Activated CD4-positive, alpha-beta T cell treated with anti-CD3 and anti-CD28 coated beads, Interleukin-2, Interleukin-6, amounts not matched to agents 100 ng/mL and 50 ng/mL, durations not matched to agents 16 hours and 8 hours (primary cell): ENCODE measurements at regions not wholly inside any gene's neighbourhood (a gene's known extent, or its start where the extent isn't known, plus 50 kb on each side); places are given as distances from the start of the nearest gene placed in this dataset.
"Not testable (repeated sequence)": the region's sequence is repeated elsewhere in the genome, so short reads cannot be mapped to it uniquely, and the experiment has no call there.

Experiments
- DNase-seq: peaks from one replicate; pipeline ENCODE4 v3.0.0-alpha.2; 2020

DNA sequence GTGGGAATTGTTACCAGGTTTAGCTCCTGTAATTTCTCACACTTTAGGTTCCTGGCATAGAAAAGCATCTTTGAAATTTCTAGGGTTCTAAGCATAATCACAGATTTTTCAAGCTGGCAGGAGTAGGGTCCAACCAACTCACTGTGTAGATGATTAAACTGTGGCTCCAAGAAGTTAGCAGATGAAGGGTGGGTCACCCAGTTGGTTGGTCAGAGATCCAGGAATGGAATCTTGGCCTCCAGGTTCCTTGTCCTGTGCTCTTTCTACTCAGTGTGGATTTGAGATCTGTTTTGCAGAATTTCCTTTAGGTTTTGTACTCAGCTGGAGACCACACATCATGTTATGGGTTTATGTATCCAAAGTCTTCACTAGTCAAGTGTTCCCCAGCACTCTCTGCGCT, 90.3 kb upstream of the MAML3 start:
- DNase-seq = no peak

DNA sequence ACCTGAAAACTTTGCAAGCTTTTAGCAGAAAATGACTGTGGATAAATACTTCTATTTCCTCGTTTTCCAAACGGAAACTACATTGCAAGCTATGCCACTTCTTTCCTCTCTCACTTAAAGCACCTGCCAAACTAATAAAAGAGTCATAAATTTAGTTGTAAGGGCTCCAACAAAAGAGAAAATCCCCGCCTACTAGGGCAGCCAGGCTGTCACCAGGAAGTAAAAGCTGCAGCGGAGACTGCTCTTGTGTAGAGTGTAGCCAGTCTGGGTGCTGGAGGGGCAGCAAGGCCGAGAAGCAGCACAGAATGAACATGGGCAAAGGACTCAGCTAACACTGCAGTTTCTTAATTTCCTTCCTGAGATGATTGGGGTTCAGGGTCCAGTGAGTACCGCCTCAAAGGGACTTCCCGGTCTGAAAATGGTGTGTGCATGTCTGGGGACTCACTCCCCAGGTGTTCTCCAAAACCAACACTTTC, 89.3 kb upstream of the MAML3 start:
- DNase-seq = peak; percentile 12

DNA sequence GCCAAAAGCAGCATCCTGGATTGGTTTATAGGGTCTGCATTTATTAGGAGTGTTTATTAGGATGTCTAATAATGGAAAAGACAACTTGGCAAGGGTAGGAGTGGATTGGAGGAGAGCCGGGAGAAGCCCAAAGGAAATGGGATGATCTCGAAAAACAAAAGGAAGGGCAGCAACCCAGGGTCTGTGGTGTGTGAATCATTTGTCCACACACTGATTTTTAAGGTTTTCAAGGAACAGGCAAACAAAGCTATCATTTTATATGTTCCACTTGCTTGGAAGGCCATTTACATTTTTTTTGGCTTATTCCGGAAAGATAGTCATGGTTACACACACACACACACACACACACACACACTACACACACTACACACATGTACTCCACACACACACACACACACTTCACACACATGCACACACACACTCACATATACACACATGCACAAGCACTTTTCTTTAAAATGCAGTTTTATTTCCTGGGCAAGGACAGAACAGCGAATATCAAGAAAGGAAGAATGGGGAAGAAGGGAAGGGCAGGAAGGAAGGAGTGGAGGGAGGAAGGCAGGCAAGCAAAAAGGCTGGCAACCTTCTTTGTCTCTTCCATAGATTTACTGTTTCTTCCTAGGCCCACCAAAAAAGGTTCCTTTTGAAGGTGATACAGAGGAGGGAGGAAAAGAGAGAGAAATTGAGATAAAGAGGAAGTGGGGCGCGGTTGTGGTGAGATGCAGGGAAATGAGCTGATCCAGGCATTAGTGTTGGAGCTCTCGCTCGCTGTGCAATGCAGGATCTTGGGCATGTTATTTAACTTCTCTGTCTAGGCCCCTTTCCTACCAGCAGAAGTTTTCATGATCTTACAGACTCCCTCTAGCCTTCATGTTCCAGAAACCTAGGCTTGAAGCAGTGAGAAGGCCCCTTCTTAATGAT, 88.6 kb upstream of the MAML3 start:
- peak; percentile 18 for DNase-seq

DNA sequence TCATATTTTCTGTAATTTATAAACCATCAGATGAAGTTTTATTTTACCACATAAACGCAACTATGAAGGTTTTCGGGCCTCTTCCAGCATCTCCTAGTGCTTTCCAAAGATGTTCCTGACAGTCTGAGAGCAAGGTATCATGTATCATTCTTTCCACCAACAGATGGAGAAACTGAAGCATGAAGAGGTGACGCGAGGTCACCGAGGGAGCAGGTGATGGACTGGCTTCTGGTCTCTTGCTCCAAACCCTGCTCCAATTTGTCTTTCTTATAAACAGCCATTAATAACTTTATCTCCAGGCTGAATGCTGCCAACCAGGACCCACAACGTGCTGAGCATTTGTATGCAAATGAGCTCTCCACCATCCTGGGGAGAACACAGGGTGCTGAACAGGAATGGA, 86.3 kb upstream of the MAML3 start:
- DNase-seq = no peak

DNA sequence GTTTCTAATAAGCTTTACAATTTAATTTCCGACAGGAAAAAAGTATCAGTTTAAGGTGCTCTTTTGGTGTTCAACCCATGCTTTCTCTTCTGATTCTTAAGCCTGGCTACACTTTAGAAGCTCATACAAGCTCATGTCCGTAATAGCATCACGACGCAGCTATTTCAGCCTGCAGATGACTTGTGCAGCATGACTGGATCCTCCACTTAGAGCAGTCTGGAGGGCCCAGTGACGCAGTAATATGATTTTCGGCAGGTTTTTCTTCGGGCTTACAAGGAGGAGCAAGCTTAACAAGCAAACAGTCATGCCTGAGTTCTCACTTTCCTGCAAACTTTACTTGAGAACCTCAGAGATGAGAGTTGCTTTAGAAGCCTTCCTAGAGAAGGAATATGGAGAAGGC, 85.3 kb upstream of the MAML3 start:
- no peak for DNase-seq

DNA sequence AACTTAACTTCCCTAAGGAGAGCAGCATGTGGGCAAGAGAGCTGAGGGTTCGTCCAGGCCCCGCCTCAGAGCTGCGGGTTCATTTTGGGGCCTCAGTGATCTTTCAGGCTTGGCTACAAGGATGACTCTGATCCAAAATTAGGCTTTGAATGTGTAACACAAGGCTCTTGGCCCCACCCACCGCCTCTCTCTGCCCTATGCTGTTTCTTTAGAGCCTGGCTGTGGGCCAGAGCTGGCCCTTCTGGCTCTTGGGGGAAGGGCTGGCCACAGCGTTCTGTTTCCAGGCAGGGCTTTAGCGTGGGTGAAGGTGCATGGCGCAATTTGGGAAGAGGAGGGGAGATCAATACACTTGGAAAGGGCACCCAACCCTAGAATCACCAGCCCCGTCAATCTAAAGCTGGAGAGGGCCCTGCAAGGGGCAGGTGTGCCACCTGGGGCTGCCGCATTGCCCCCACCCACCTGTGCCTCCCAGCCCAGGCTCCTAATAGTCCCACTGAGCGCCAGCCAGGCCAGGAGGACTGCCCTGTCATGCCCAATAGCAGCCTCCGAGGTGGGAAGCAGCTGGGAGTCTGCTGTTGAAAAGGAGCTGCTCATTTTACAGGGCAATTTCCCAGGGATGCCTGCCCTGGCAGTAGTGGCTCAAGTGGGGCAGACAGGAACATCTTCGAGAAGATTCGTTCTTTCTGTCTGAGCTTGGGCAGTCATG, 84.5 kb upstream of the MAML3 start:
- DNase-seq = no peak

DNA sequence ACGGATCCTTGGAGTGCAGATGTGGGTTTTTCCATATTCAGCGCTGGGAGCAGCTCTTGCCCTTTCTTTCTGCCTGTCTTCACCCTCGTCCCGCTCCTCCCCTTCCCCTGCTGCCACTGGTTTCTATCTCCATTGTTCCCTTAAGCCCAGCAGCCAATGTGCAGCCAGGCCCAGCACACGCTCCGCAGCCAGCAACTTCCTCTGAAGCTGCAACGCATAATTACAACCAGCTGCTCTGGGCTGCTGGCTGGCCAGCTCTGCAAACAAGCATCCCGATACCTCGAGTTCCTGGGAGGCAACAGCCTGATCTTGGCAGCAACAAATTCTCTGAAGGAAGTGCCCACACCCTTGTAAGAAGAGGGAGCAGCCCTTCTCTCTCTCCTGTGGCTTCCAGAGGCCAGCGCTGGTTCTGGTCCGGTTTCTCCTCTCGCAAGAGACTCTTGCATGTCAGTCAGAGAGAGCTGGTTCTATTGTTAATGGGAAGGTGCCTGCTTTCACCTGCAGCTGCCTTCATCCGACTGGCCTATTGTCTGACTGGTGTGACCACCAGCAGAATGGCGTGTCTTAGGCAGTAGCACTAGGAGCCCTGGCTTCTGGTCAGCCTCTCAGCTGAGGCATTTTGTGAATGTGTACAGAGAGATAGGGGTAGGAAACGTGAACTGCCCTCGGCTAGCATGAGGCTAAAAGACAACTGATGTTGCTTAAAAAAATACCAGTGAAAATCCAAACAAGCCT, 83.8 kb upstream of the MAML3 start:
- DNase-seq = no peak

DNA sequence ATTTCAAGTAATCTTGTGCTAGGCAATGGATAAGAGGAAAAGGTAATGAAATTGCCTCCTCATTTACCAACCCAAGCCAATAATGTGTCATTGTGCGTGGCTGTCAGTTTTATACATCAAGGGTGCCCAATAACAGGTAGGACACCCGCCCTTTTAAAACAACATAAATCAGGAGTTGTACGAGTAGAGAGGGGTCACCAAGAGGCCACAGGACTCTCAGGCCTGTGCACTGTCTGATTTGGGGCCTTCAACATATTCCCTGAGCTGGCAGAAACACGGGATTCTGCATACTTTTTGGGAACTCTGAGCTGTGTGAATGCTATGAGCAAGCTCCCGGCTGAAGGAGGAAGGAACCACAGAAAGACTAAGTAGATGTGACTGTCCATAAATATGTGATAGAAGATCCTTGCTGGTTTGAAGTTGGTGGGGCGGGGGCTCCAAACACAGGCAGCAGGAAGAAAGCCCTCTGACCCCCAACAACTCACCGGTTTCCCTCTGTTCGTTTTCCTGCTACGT, 82.7 kb upstream of the MAML3 start:
- no peak for DNase-seq

DNA sequence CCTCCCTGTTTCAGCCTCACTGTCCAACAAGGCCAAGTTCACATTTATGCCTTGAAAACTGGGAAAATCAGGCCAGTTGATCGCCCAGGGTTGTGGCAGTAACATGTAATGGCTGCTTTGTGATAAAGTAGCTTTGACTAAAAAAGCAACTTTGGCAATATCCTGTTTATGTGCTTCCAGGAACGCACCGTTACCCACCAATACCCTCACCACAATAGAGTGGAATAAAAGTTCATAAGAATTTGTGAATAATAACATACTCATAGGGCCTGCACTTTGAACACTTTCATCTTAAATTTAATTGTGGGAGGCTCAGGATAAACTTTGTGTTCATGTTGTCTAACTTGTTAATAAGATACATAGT, 80.7 kb upstream of the MAML3 start:
- peak; percentile 44 for DNase-seq

DNA sequence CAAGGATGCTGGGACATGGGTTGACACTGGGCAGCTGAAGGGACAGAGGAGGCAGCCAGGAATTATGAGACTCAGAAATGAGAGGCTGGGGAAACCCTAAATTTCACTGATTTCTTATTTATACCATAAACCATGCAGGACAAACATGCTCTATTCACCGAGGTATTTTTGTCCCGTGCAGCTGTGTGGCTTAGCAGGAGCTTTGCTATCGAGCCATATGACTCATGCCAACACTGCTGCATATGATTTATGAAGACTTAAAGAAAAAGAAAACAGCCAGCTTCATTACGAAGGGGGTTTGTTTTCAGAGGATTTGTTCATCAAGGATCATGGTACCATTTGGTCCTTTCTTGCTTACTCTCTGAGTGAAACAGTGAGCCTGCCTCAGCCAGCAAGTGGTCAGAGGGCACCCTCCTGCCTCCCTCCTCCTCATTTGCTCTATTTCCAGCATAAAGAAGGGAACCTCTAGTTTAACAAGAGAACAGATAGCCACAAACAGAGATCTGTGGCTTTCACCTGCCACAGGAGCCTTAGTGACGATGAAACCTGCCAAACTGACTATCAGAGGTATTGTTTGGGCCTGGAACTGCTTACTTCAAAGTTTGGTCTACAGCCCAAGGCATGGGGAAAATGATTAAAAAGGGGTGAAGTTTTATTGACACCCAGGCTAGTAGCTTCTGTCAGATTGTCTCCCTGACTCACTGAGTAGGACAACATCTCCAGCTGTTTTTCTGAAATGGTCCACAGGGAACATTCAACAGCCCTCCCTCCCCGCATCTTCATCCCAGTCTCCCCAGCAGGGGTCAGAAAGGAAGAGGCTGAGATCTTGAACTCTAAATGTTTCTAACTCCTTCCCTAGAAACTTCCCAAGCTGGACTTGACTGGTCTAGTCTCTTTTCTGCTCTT, 80.1 kb upstream of the MAML3 start:
- peak; percentile 31 for DNase-seq

DNA sequence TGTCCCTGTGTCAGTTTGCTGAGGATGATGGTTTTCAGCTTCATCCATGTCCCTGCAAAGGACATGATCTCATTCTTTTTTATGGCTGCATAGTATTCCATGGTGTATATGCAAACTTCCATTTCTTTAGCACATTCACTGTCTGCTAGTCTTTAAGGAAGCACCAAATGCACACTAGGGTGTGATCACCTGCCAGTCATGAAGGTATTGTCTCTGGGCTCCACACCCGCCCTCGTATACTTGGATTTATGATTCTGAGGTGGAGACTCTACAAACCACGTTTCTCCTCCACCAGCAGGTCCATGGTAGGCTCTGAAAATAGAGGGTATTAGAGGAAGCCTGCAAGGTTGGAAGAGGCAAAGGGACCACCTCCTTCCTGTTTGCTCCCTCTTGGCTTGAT, 75.9 kb upstream of the MAML3 start:
- no peak for DNase-seq

DNA sequence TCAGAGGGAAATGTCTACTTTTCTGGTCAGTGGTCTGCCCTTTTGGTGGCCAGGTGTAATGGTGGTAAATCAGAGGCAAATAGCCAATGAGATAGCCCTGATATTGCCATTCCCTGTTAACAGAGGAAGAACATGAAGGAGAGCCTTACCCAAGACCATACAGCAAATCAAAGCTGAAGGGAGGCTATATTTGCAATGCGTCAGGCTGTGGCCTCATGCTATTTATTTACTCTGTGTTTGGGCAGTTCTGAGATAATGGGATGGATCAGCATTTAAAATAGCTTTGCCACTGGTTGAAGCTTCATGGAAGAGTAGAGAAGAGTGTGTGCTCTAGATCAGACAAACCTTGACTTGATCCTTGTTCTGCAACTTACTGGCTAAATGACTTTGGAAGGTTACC, 73.3 kb upstream of the MAML3 start:
- DNase-seq = no peak

DNA sequence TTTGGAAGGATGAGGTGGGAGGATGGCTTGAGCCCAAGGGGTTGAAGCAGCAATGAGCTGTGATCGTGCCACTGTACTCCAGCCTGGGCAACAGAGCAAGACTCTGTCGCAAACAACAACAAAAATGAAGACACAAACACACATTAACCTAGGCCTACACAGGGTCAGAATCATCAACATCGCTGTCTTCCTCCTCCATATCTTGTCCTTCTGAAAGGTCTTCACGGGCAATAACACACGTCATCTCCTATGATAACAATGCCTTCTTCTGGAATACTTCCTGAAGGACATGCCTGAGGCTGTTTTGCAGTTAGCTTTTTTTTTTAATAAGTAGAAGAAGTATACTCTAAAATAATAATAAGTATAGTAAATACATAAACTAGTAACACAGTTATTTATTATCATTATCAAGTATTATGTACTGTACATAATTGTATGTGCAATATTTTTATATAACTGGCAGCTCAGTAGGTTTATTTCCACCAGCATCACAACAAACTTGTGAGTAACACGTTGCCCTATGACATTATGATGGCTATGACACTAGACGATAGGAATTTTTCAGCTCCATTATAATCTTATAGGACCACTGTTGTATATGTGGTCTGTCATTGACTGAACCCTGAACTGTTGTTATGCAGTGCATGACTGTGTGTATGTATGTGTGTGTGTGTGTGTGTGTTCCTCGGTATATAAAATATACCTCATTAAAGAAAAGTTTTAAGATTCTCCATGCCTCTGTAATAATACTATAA, 69.2 kb upstream of the MAML3 start:
- DNase-seq = no peak

DNA sequence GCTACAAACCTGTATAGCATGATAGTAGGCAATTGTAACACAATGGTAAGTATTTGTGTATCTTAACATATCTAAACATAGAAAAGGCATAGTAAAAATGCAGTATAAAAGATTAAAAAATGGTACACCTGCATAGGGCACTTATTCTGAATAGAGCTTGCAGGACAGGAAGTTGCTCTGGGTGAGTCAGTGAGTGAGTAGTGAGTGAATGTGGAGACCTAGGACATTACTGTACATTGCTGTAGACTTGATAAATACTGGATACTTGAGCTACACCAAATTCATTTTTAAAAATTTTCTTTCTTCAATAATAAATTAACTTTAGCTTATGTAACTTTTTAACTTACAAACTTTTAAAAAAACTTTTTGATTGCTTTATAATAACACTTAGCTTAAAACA, 68.2 kb upstream of the MAML3 start:
- no peak for DNase-seq

DNA sequence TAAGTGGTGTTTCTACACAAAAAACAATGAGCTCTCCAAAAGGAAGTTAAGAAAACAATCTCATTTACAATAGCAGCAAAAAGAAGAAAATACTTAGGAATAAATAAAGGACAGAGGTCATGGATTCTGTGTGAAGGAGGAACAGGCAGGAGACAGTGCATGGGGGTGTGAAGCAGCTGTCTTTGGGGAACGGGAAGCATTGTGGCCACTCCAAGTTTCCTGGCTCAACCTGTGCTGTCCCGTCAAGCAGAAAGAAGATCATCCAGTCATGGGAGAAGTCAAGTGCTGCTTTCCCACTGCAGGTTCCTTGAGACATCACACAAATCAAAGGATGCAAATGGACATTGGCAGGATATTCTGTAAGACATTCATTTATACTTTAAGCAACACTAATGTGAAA, 66.1 kb upstream of the MAML3 start:
- DNase-seq = no peak

DNA sequence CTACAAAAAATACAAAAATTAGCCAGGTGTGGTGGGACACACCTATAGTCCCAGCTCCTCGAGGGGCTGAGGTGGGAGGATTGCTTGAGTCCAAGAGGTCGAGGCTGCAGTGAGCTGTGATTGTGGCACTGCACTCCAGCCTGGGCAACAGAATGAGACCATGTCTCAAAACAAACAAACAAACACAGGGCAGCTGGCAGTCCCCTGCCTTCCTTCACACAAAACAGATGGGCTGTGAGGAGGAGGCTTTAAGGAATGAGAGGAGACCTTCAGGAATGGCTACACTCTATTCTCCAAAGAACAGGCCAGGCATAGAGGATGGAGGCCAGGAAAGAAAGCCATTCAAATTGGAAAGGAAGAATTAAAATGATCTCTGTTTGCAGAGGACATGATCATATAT, 65.6 kb upstream of the MAML3 start:
- no peak for DNase-seq

DNA sequence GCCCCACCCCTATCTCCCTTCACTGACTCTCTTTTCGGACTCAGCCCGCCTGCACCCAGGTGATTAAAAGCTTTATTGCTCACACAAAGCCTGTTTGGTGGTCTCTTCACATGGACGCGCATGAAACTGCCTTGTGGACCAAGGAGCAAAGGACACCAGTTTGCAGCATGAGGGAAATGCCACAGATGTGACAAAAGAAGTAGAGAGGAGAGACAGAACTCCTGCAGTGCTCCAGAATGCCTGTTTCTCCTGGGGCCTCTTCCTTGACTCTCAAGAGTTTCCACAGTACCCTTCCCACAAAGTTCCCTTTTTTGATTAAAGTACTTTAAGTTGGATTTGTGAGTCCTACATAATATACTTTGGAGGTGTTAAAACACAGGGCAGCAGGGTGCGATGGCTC, 65.1 kb upstream of the MAML3 start:
- not testable (repeated sequence) for DNase-seq

DNA sequence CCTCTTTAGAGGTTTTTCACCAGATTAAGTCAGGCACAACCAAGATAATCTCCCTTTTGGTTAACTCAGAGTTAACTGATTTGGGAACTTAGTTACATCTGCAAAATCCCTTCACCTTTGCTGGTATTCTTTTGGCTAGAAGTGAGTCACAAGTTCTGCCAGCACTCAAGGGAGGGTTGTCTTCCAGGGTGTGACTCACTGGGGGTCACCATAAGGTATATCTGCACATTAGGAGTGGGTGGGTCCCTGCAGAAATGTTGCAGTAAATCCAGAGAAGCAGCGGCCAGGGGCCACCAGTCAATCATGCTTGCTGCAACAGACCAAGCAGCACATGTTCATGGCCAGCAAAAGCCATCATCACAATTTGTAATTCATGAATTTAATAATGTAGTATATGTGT, 59.8 kb upstream of the MAML3 start:
- no peak for DNase-seq

DNA sequence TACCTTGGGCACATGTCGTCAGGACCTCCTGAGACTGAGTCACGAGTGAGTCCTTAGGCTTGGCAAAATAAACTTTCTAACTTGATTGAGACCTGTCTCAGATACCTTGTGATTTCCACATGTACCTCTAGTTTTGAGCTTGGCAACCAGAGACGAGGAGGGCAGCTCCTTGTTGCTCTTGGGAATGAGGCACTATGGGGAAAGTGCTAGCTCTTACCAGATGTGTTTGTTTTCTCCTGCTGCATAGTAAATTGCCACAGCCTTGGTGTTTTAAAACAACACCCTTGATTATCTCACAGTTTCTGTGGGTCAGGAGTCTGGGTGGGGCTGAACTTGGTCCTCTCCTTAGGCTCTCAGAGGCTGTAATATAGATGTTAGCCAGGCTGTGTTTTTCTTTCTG, 59.1 kb upstream of the MAML3 start:
- no peak for DNase-seq

DNA sequence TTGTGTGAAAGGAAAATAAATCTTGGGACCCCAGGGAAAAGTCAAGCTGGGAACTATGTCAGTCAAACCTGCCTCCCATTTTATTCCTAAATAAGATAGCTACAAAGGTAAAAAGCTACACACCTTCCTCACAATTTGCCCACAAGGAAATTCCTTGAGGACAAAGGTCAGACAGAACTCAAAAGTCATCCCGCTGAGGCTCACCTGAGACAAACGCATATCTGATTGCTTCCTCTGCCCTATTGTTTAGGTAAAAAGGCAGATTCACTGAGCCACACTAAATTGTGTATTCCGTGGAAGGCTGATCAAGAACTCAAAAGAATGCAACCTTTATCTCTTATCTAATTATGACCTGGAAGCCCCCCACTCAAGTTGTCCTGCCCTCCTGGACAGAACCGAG, 58.7 kb upstream of the MAML3 start:
- no peak for DNase-seq

DNA sequence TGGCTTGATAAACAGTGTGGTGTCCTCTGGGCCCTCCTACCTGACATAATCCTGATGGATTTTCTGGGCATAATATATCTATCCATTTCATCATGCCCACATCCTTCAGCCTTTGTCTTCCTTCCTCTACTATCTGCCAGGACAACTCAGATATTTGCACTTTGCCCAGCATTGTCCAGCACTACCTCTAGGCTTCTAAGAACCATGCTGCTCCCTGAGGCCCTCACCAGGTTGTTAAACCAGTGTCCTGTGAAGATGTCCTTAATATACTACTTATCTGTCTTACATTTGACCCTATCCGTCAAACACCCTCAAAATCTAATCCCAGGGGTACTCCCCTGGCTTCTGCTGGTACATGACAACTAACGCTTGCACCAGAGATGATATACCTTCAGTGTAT, 58.2 kb upstream of the MAML3 start:
- no peak for DNase-seq

DNA sequence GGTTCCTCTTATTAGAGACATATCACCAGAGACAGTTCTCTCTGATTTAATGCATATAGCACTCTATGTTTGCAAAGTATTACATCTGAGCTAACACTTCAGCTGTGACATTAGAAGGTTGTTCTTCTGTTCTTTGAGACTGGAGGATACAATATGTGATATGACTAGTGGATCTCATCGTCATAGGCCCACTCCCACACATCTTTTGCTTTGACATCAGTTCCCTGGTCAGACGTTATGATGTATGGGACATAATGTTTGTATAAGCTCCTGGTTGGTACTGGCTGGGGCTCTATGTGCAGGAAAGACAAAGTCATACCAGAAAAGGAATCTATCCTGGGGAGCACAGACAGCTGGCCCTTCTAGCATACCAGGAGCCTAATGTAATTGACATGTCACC, 57.7 kb upstream of the MAML3 start:
- no peak for DNase-seq
